CD4-positive, alpha-beta memory T cell (primary cell): ENCODE measurements at regions not wholly inside any gene's neighbourhood (a gene's known extent, or its start where the extent isn't known, plus 50 kb on each side); places are given as distances from the start of the nearest gene placed in this dataset.

Experiments
- CTCF ChIA-PET: fragments of 350-600 bp; sonication (Branson Sonifier 250); formaldehyde crosslinking; loops from one replicate; lab custom pipeline; 2021; ENCODE audit warnings: inconsistent platforms; ENCODE audit not compliant: partially characterized antibody; lab: Charles Lee
- POLR2A ChIA-PET: fragments of 350-600 bp; sonication (Branson Sonifier 250); formaldehyde crosslinking; loops from one replicate; lab custom pipeline; 2021; ENCODE audit not compliant: partially characterized antibody; lab: Charles Lee
- DNase-seq, 5 donors: peaks; one replicate each; pipeline versions ENCODE4 v3.0.0 to v3.0.0-alpha.2; 2020 to 2022; ENCODE audit warnings: mixed read lengths in 1 of 5
- H3K27ac ChIP-seq: one replicate; pipeline ENCODE4 v1.7.0; 2013; ENCODE audit warnings: low read depth, low read length
- H3K27me3 ChIP-seq: 2 replicates; pipeline ENCODE4 v1.7.0; 2013; ENCODE audit warnings: mild to moderate bottlenecking, low read length, moderate library complexity; ENCODE audit not compliant: insufficient read depth
- H3K36me3 ChIP-seq: 2 replicates; pipeline ENCODE4 v1.7.0; 2013; ENCODE audit warnings: mild to moderate bottlenecking, low read length, moderate library complexity; ENCODE audit not compliant: insufficient read depth
- H3K4me1 ChIP-seq: 2 replicates; pipeline ENCODE4 v1.7.0; 2013; ENCODE audit warnings: mild to moderate bottlenecking, low read length, moderate library complexity; ENCODE audit not compliant: insufficient read depth
- H3K4me3 ChIP-seq, 2 donors: one replicate each; pipeline ENCODE4 v1.7.0; 2013; ENCODE audit warnings: low read length in 2 of 2, mild to moderate bottlenecking in 1 of 2
- H3K9me3 ChIP-seq, 2 donors: one replicate each; pipeline ENCODE4 v1.7.0; 2013; ENCODE audit warnings: low read length in 2 of 2, control low read depth in 1 of 2; ENCODE audit not compliant: control insufficient read depth in 1 of 2
- H3K27ac Mint-ChIP-seq, 7 donors: one replicate each; pipeline ENCODE4 v1.8.0; 2020 to 2021; ENCODE audit warnings: mixed read lengths in 7 of 7, mild to moderate bottlenecking in 6 of 7, inconsistent platforms in 3 of 7, moderate library complexity in 3 of 7
- H3K27me3 Mint-ChIP-seq, 2 donors: one replicate each; pipeline ENCODE4 v1.8.0; 2020 to 2021; ENCODE audit warnings: mixed read lengths in 2 of 2
- H3K36me3 Mint-ChIP-seq, 2 donors: one replicate each; pipeline ENCODE4 v1.8.0; 2020 to 2021; ENCODE audit warnings: mixed read lengths in 2 of 2, inconsistent platforms in 1 of 2, mild to moderate bottlenecking in 1 of 2
- H3K4me1 Mint-ChIP-seq, 4 donors: one replicate each; pipeline ENCODE4 v1.8.0; 2020 to 2021; ENCODE audit warnings: mixed read lengths in 4 of 4, mild to moderate bottlenecking in 1 of 4
- H3K4me3 Mint-ChIP-seq, 8 donors: one replicate each; pipeline ENCODE4 v1.8.0; 2020 to 2021; ENCODE audit warnings: mixed read lengths in 8 of 8, mild to moderate bottlenecking in 7 of 8, moderate library complexity in 6 of 8, inconsistent platforms in 3 of 8
- H3K9me3 Mint-ChIP-seq, 8 donors: one replicate each; pipeline ENCODE4 v1.8.0; 2020 to 2021; ENCODE audit warnings: mixed read lengths in 8 of 8, mild to moderate bottlenecking in 5 of 8, inconsistent platforms in 3 of 8, moderate library complexity in 1 of 8
- intact Hi-C: fragments of 100-400 bp; cut with micrococcal nuclease; formaldehyde crosslinking; loops from one replicate; pipeline ENCODE4 v1.15.1; 2023

DNA sequence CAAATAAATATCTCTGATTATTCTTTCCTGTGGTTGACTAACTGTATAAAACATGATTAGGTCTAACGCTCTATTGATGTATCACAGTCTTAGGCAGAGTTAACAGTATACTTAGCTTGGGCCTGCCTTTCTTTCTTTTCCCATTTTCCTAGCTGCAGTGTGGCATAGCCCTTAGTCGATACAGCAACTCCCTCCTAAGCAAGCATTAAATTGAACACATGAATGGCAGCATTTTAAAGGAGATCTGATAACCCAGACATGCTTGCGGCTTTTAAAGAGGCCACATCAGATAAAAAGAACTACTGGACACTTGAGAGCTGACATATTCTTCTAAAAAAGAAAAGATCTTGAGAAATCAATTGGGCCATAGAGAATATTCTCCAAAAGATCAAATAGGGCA is 312.0 kb upstream of the TMPRSS15 start:
- Mint-ChIP-seq H3K36me3 (no peaks in the 10 kb centered on the region), H3K4me3 (no peak overlapping the region), H3K27ac (no peak overlapping the region), H3K27me3 (no peaks in the 10 kb centered on the region), H3K9me3 (peaks cover 3 to 12% (median 8%) of the 10 kb centered on the region in 8 donors), H3K4me1 (no peaks in the 10 kb centered on the region)
- H3K4me3 ChIP-seq: no peak overlapping the region
- H3K27me3 ChIP-seq: no peaks in the 10 kb centered on the region
- no peaks in the 10 kb centered on the region for H3K36me3 ChIP-seq
- DNase-seq: no peak
- H3K9me3 ChIP-seq: no peaks in the 10 kb centered on the region
- no peak overlapping the region for H3K27ac ChIP-seq
- intact Hi-C loops: no loop called here
- CTCF ChIA-PET: no interaction called here
- POLR2A ChIA-PET: no interaction called here
- no peaks in the 10 kb centered on the region for H3K4me1 ChIP-seq

GRCh38 chr21:18716578-18717138 is 313.1 kb upstream of the TMPRSS15 start:
- intact Hi-C loops: no loop called here
- H3K27me3 Mint-ChIP-seq: no peaks in the 10 kb centered on the region
- no peak overlapping the region for H3K4me3 ChIP-seq
- peaks cover 3 to 12% (median 6%) of the 10 kb centered on the region in 8 donors for H3K9me3 Mint-ChIP-seq
- H3K4me1 ChIP-seq: no peaks in the 10 kb centered on the region
- H3K27me3 ChIP-seq: no peaks in the 10 kb centered on the region
- no peak overlapping the region for H3K27ac Mint-ChIP-seq
- ChIA-PET POLR2A (no interaction called here), CTCF (no interaction called here)
- H3K36me3 Mint-ChIP-seq: no peaks in the 10 kb centered on the region
- H3K27ac ChIP-seq: no peak overlapping the region
- no peak for DNase-seq
- H3K4me3 Mint-ChIP-seq: no peak overlapping the region
- no peaks in the 10 kb centered on the region for H3K4me1 Mint-ChIP-seq
- no peaks in the 10 kb centered on the region for H3K9me3 ChIP-seq
- H3K36me3 ChIP-seq: no peaks in the 10 kb centered on the region

DNA sequence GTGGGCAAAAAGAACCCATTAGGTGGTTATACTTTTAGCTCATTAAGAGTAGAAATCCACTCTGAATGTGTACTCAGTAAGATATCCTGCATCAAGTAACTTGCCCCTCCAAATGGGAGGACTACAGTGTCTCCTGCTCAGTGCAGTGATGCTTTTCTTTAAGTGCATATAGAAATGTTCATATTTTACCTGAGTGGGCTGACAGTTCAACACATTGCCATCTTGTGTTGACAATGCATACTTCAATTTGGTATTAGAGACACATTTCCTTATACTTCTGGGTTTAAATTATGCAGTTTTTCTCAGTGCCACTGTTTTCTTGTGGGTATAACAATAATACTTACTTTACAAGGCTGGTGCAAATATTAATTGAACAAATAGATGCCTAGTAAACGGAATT is 318.6 kb upstream of the TMPRSS15 start:
- Histone ChIP-seq H3K9me3 (peaks cover 0 to 4% of the 10 kb centered on the region in 2 donors), H3K36me3 (no peaks in the 10 kb centered on the region), H3K27ac (no peak overlapping the region), H3K4me3 (no peak overlapping the region), H3K4me1 (no peaks in the 10 kb centered on the region), H3K27me3 (no peaks in the 10 kb centered on the region)
- DNase-seq: no peak
- CTCF ChIA-PET: no interaction called here
- POLR2A ChIA-PET: no interaction called here
- Mint-ChIP-seq H3K4me3 (no peak overlapping the region), H3K4me1 (no peaks in the 10 kb centered on the region), H3K27ac (no peak overlapping the region), H3K36me3 (no peaks in the 10 kb centered on the region), H3K9me3 (peaks cover 0 to 18% (median 7%) of the 10 kb centered on the region in 8 donors), H3K27me3 (no peaks in the 10 kb centered on the region)
- intact Hi-C loops: no loop called here

- DNase-seq: no peak
- H3K4me1 Mint-ChIP-seq: no peaks in the 10 kb centered on the region
- Histone ChIP-seq H3K36me3 (no peaks in the 10 kb centered on the region), H3K27me3 (no peaks in the 10 kb centered on the region), H3K9me3 (peaks cover 0 to 4% of the 10 kb centered on the region in 2 donors), H3K4me1 (no peaks in the 10 kb centered on the region), H3K4me3 (no peak overlapping the region), H3K27ac (no peak overlapping the region)
- CTCF ChIA-PET: no interaction called here
- intact Hi-C loops: no loop called here
- POLR2A ChIA-PET: no interaction called here
- no peak overlapping the region for H3K27ac Mint-ChIP-seq
- no peaks in the 10 kb centered on the region for H3K27me3 Mint-ChIP-seq
- peaks cover 0 to 18% (median 7%) of the 10 kb centered on the region in 8 donors for H3K9me3 Mint-ChIP-seq
- no peak overlapping the region for H3K4me3 Mint-ChIP-seq
- H3K36me3 Mint-ChIP-seq: no peaks in the 10 kb centered on the region
Measured at GRCh38 chr21:18723171-18723570, 319.6 kb upstream of the TMPRSS15 start.

GRCh38 chr21:18725653-18726052 is 322.1 kb upstream of the TMPRSS15 start:
- no peaks in the 10 kb centered on the region for H3K4me1 Mint-ChIP-seq
- Histone ChIP-seq H3K27me3 (no peaks in the 10 kb centered on the region), H3K36me3 (no peaks in the 10 kb centered on the region), H3K4me3 (no peak overlapping the region), H3K4me1 (no peaks in the 10 kb centered on the region), H3K9me3 (peaks cover 0 to 4% of the 10 kb centered on the region in 2 donors), H3K27ac (no peak overlapping the region)
- no peak overlapping the region for H3K4me3 Mint-ChIP-seq
- intact Hi-C loops: no loop called here
- H3K36me3 Mint-ChIP-seq: no peaks in the 10 kb centered on the region
- DNase-seq: no peak
- ChIA-PET CTCF (no interaction called here), POLR2A (no interaction called here)
- no peaks in the 10 kb centered on the region for H3K27me3 Mint-ChIP-seq
- H3K9me3 Mint-ChIP-seq: peaks cover 3 to 10% (median 5%) of the 10 kb centered on the region in 8 donors
- no peak overlapping the region for H3K27ac Mint-ChIP-seq

DNA sequence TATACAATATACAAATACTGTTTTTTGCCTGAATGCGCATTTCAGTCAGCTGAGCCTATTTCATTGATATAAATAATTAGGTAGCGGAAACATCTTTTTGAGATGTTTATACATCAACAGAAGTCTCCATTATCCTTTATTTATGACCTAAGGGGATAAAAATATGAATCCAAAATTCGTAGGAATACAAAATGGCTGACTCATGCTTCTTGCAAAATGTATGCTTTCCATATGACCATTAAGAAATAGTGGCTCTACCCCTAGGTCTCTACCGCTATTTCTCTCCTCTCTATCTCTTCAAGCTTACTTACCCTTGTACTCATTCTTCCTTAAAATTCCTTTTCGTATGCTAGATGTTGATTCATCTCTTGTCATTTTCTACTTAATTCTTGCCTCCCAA is 338.4 kb upstream of the TMPRSS15 start:
- POLR2A ChIA-PET: no interaction called here
- no peaks in the 10 kb centered on the region for H3K36me3 Mint-ChIP-seq
- no peaks in the 10 kb centered on the region for H3K36me3 ChIP-seq
- CTCF ChIA-PET: no interaction called here
- H3K9me3 ChIP-seq: no peaks in the 10 kb centered on the region
- H3K27ac Mint-ChIP-seq: no peak overlapping the region
- intact Hi-C loops: no loop called here
- no peak overlapping the region for H3K4me3 ChIP-seq
- H3K4me3 Mint-ChIP-seq: no peak overlapping the region
- no peaks in the 10 kb centered on the region for H3K27me3 Mint-ChIP-seq
- H3K4me1 ChIP-seq: no peaks in the 10 kb centered on the region
- DNase-seq: no peak
- no peaks in the 10 kb centered on the region for H3K27me3 ChIP-seq
- H3K4me1 Mint-ChIP-seq: no peaks in the 10 kb centered on the region
- no peak overlapping the region for H3K27ac ChIP-seq
- H3K9me3 Mint-ChIP-seq: peaks cover 0 to 11% (median 1%) of the 10 kb centered on the region in 8 donors

DNA sequence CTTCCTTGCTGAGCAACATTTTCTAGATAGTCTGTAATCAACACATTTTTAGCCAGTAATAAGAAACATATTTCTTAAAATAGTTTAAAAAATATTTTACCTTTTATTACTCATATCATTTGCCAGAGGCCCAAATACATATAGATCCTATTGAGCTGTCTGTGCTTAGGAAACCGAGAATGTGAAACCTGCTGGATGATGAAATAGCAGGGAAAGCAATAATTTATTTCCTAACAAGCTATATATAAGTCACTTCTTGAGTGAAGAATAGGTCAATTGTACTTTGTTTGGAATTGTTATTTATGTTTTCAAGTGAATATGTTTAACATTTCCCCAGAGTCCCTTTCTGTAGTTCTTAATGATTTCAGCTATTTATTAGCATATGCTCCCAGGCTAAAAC is 339.9 kb upstream of the TMPRSS15 start:
- Mint-ChIP-seq H3K9me3 (peaks cover 0 to 8% (median 1%) of the 10 kb centered on the region in 8 donors), H3K4me3 (no peak overlapping the region), H3K27me3 (no peaks in the 10 kb centered on the region), H3K4me1 (no peaks in the 10 kb centered on the region), H3K27ac (no peak overlapping the region), H3K36me3 (no peaks in the 10 kb centered on the region)
- no peaks in the 10 kb centered on the region for H3K4me1 ChIP-seq
- no peak overlapping the region for H3K4me3 ChIP-seq
- H3K9me3 ChIP-seq: no peaks in the 10 kb centered on the region
- H3K27me3 ChIP-seq: no peaks in the 10 kb centered on the region
- no peaks in the 10 kb centered on the region for H3K36me3 ChIP-seq
- no peak for DNase-seq
- POLR2A ChIA-PET: no interaction called here
- intact Hi-C loops: no loop called here
- H3K27ac ChIP-seq: no peak overlapping the region
- CTCF ChIA-PET: no interaction called here

- DNase-seq: no peak
- ChIA-PET CTCF (no interaction called here), POLR2A (no interaction called here)
- Histone ChIP-seq H3K27ac (no peak overlapping the region), H3K27me3 (no peaks in the 10 kb centered on the region), H3K4me1 (no peaks in the 10 kb centered on the region), H3K36me3 (no peaks in the 10 kb centered on the region), H3K4me3 (no peak overlapping the region), H3K9me3 (no peaks in the 10 kb centered on the region)
- Mint-ChIP-seq H3K36me3 (no peaks in the 10 kb centered on the region), H3K4me1 (no peaks in the 10 kb centered on the region), H3K27me3 (no peaks in the 10 kb centered on the region), H3K27ac (no peak overlapping the region), H3K4me3 (no peak overlapping the region), H3K9me3 (peaks cover 0 to 8% (median 0%) of the 10 kb centered on the region in 8 donors)
- intact Hi-C loops: no loop called here
Measured at GRCh38 chr21:18744840-18745239, 341.3 kb upstream of the TMPRSS15 start.
